NCI-H2107 treated with DMSO at 0.1 percent for 48 hours (cell line): ENCODE measurements at regions not wholly inside any gene's neighbourhood (a gene's known extent, or its start where the extent isn't known, plus 50 kb on each side); places are given as distances from the start of the nearest gene placed in this dataset.

Source experiments
- DNase-seq: peaks from one replicate; lab custom pipeline; 2025; ENCODE audit not compliant: unreplicated experiment; lab: John Stamatoyannopoulos, UW

GRCh38 chr1:87603626-87604025, 274.9 kb downstream of the LMO4 start:
- no peak for DNase-seq

- no peak for DNase-seq
Measured at GRCh38 chr1:87612956-87613355, 284.3 kb downstream of the LMO4 start.

- no peak for DNase-seq
Measured at GRCh38 chr1:87615491-87615890, 286.8 kb downstream of the LMO4 start.

- DNase-seq = no peak
Measured at GRCh38 chr1:87615901-87616300, 287.2 kb downstream of the LMO4 start.

GRCh38 chr1:87620807-87621206, 292.1 kb downstream of the LMO4 start:
- no peak for DNase-seq

- no peak for DNase-seq
Measured at GRCh38 chr1:87629673-87630072, 301.0 kb downstream of the LMO4 start.

GRCh38 chr1:87632232-87632631, 303.6 kb downstream of the LMO4 start:
- no peak for DNase-seq

- DNase-seq = no peak
Measured at GRCh38 chr1:87636198-87636892, 307.7 kb downstream of the LMO4 start.

- no peak for DNase-seq
Measured at GRCh38 chr1:87638636-87639035, 310.0 kb downstream of the LMO4 start.

GRCh38 chr1:87641996-87642395, 313.3 kb downstream of the LMO4 start:
- no peak for DNase-seq

- peak; percentile 46 for DNase-seq
Measured at GRCh38 chr1:87642581-87643221, 314.0 kb downstream of the LMO4 start.

GRCh38 chr1:87644033-87644578, 315.4 kb downstream of the LMO4 start:
- DNase-seq = no peak

- DNase-seq = peak; percentile 28
Measured at GRCh38 chr1:87644579-87645190, 316.0 kb downstream of the LMO4 start.

GRCh38 chr1:87647430-87648177, 318.9 kb downstream of the LMO4 start:
- no peak for DNase-seq

- no peak for DNase-seq
Measured at GRCh38 chr1:87648323-87649119, 319.8 kb downstream of the LMO4 start.

GRCh38 chr1:87650306-87650705, 321.6 kb downstream of the LMO4 start:
- DNase-seq = no peak

- DNase-seq = no peak
Measured at GRCh38 chr1:87652176-87652575, 323.5 kb downstream of the LMO4 start.

- DNase-seq = no peak
Measured at GRCh38 chr1:87665151-87665550, 336.5 kb downstream of the LMO4 start.

- no peak for DNase-seq
Measured at GRCh38 chr1:87666681-87667080, 338.0 kb downstream of the LMO4 start.

GRCh38 chr1:87669674-87670073, 341.0 kb downstream of the LMO4 start:
- DNase-seq = no peak

- no peak for DNase-seq
Measured at GRCh38 chr1:87673309-87673708, 344.6 kb downstream of the LMO4 start.
